ENCODE measurements at regions not wholly inside any gene's neighbourhood (a gene's known extent, or its start where the extent isn't known, plus 50 kb on each side); places are given as distances from the start of the nearest gene placed in this dataset.

- TF ChIP-seq EZH2phosphoT487 (IDR thresholded peaks at IDR 0.05; ENCODE audit: borderline replicate concordance, low read depth, low read length) (no peak), CTCF (conservative IDR thresholded peaks at IDR 0.05; ENCODE audit: low read length) (no peak)
These were observed 97.9 kb upstream of the ACTRT2 start for GRCh38 chr1:2923351-2923750.
